ENCODE measurements at regions not wholly inside any gene's neighbourhood (a gene's known extent, or its start where the extent isn't known, plus 50 kb on each side); places are given as distances from the start of the nearest gene placed in this dataset.

- H4K20me1 ChIP-seq (replicated peaks; ENCODE audit: control insufficient read depth, insufficient read depth, low read length): no peaks in the 10 kb centered on the region
- no peak overlapping the region for H2AFZ ChIP-seq (ENCODE audit: low read depth, low read length)
- no TSS peak for BruUV-seq (replicated peaks)
- H3K27me3 ChIP-seq (ENCODE audit: control insufficient read depth in 2 of 2, insufficient read depth in 2 of 2, low read length in 2 of 2): peaks cover 0 to 5% of the 10 kb centered on the region in 2 experiments; a peak in 2 of 5 replicates
- 0% methylated on average over 2 of the region's 2 CpGs for WGBS (ENCODE audit: insufficient coverage, low coverage, missing lambda C conversion rate)
- H3K79me2 ChIP-seq (ENCODE audit: control insufficient read depth, insufficient read depth, low read length): no peaks in the 10 kb centered on the region
- POLR2A ChIA-PET: no interaction called here
- no peak for FAIRE-seq
- H3K4me1 ChIP-seq (replicated peaks in 1 of 2; ENCODE audit: control insufficient read depth in 2 of 2, insufficient read depth in 2 of 2, low read length in 2 of 2): no peaks in the 10 kb centered on the region
- H3K9ac ChIP-seq (ENCODE audit: insufficient read depth in 1 of 2, low read depth in 2 of 2, low read length in 2 of 2): no peak overlapping the region
- DNase-seq (ENCODE audit: extremely low read depth in 1 of 4, low spot score in 3 of 4): no peak
- intact Hi-C loops (cut with micrococcal nuclease) (no loop called here), in situ Hi-C loops (cut with MboI) (no loop called here)
- H3K9me1 ChIP-seq (ENCODE audit: control insufficient read depth, insufficient read depth, low read length): no peaks in the 10 kb centered on the region
- no peaks in the 10 kb centered on the region for H3K36me3 ChIP-seq (ENCODE audit: control insufficient read depth, insufficient read depth, low read length)
- no peak overlapping the region for H3K4me3 ChIP-seq
- CTCF ChIA-PET (ENCODE audit: low intra/inter-chr PET ratio): no interaction called here
- TF ChIP-seq ETS1 (conservative IDR thresholded peaks at IDR 0.05; ENCODE audit: control insufficient read depth, low read depth, low read length): no peak
- no peak for TF ChIP-seq TAF9B (IDR thresholded peaks at IDR 0.05; ENCODE audit: partially characterized antibody)
- no peak for TF ChIP-seq POLR2B (IDR thresholded peaks at IDR 0.05; ENCODE audit: low read depth, partially characterized antibody)
- no peak for TF ChIP-seq ZNF384 (IDR thresholded peaks at IDR 0.05; ENCODE audit: low read depth, low read length)
- TF ChIP-seq THAP7 (CRISPR knock-in tag; IDR thresholded peaks at IDR 0.05): no peak
- H3K27ac ChIP-seq (ENCODE audit: extremely low read depth, low read depth, low read length): no peak overlapping the region
- ATAC-seq: no peak
- H3K9me3 ChIP-seq (replicated peaks; ENCODE audit: control insufficient read depth, insufficient read depth, low read depth, low read length): no peaks in the 10 kb centered on the region
- H3K4me2 ChIP-seq (ENCODE audit: insufficient read depth, low read length): no peak overlapping the region
These were observed 68.1 kb upstream of the MAGI1 start for GRCh38 chr3:66106788-66107187.

- Histone ChIP-seq H3K27me3 (ENCODE audit: control insufficient read depth in 2 of 2, insufficient read depth in 2 of 2, low read length in 2 of 2) (no peaks in the 10 kb centered on the region; a peak in 1 of 5 replicates), H3K36me3 (ENCODE audit: control insufficient read depth, insufficient read depth, low read length) (no peaks in the 10 kb centered on the region), H3K27ac (ENCODE audit: extremely low read depth, low read depth, low read length) (no peak overlapping the region), H3K9me3 (replicated peaks; ENCODE audit: control insufficient read depth, insufficient read depth, low read depth, low read length) (no peaks in the 10 kb centered on the region), H3K79me2 (ENCODE audit: control insufficient read depth, insufficient read depth, low read length) (no peaks in the 10 kb centered on the region), H3K4me3 (no peak overlapping the region), H3K9me1 (ENCODE audit: control insufficient read depth, insufficient read depth, low read length) (no peaks in the 10 kb centered on the region), H2AFZ (ENCODE audit: low read depth, low read length) (no peak overlapping the region), H3K9ac (ENCODE audit: insufficient read depth in 1 of 2, low read depth in 2 of 2, low read length in 2 of 2) (no peak overlapping the region), H3K4me1 (replicated peaks in 1 of 2; ENCODE audit: control insufficient read depth in 2 of 2, insufficient read depth in 2 of 2, low read length in 2 of 2) (no peaks in the 10 kb centered on the region), H3K4me2 (ENCODE audit: insufficient read depth, low read length) (no peak overlapping the region), H4K20me1 (replicated peaks; ENCODE audit: control insufficient read depth, insufficient read depth, low read length) (no peaks in the 10 kb centered on the region)
- no TSS peak for BruUV-seq (replicated peaks)
- no peak for ATAC-seq
- in situ Hi-C loops (cut with MboI) (no loop called here), intact Hi-C loops (cut with micrococcal nuclease) (no loop called here)
- no peak for DNase-seq (ENCODE audit: extremely low read depth in 1 of 4, low spot score in 3 of 4)
- ChIA-PET CTCF (ENCODE audit: low intra/inter-chr PET ratio) (no interaction called here), POLR2A (no interaction called here)
- no peak for FAIRE-seq
- TF ChIP-seq HDAC1 (IDR thresholded peaks at IDR 0.05): no peak
- TF ChIP-seq REST (IDR thresholded peaks at IDR 0.05; ENCODE audit: borderline replicate concordance): no peak
- TF ChIP-seq REST (CRISPR knock-in tag; IDR thresholded peaks at IDR 0.05; ENCODE audit: low read depth): no peak
These were observed 65.8 kb upstream of the MAGI1 start for GRCh38 chr3:66104535-66104934.
